ENCODE measurements at regions not wholly inside any gene's neighbourhood (a gene's known extent, or its start where the extent isn't known, plus 50 kb on each side); places are given as distances from the start of the nearest gene placed in this dataset.

DNA sequence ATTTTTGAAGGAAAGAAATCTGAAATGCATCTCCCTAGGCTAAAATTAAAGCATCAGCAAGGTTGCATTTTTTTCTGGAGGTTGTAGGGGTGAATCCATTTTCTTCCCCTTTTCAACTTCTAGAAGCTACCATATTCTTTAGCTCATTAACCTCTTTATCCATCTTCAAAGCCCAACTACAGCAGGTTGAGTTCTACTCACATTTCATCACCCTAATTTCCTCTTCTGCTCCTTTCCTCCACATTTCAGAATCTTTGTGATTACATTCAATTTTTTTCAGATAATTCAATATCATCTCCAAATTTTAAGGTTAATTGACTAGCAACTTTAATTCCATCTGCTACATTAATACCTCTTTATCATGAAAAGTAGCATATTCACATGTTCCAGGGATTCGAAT, 2655.7 kb upstream of the PCDH20 start:
- H2BK5ac ChIP-seq (ENCODE audit: insufficient read length, low read length) = no peak overlapping the region
- H3K27me3 ChIP-seq (ENCODE audit: insufficient read depth, low read length) = no peaks in the 10 kb centered on the region
- no peak overlapping the region for H2AFZ ChIP-seq (ENCODE audit: low read length)
- H3K4me1 Mint-ChIP-seq = no peaks in the 10 kb centered on the region
- H3K56ac ChIP-seq (ENCODE audit: insufficient read length, low read depth, low read length) = no peak overlapping the region
- H3K4me2 ChIP-seq (ENCODE audit: insufficient read depth, insufficient read length, low read length) = no peak overlapping the region
- no peak overlapping the region for H4K8ac ChIP-seq (replicated peaks; ENCODE audit: insufficient read length, low read depth, low read length)
- DNase-seq = no peak
- no peak overlapping the region for H3K4ac ChIP-seq (ENCODE audit: low read depth, low read length)
- H2BK20ac ChIP-seq (ENCODE audit: low read depth, low read length, poor library complexity, severe bottlenecking) = no peak overlapping the region
- no peak overlapping the region for H2BK15ac ChIP-seq (ENCODE audit: low read depth, low read length)
- no peak overlapping the region for H3K23ac ChIP-seq (ENCODE audit: insufficient read length, low read depth, low read length)
- no peaks in the 10 kb centered on the region for H3K23me2 ChIP-seq (ENCODE audit: insufficient read length, low read depth, low read length, poor library complexity, severe bottlenecking)
- H4K5ac ChIP-seq (ENCODE audit: insufficient read length, low read depth, low read length) = no peak overlapping the region
- no peak overlapping the region for H3K27ac ChIP-seq (ENCODE audit: insufficient read length, low read depth, low read length)
- no peak overlapping the region for H3K27ac Mint-ChIP-seq
- H2AK5ac ChIP-seq (ENCODE audit: insufficient read length, low read length) = no peak overlapping the region
- H3T11ph ChIP-seq (ENCODE audit: low read length) = no peak overlapping the region
- no peaks in the 10 kb centered on the region for H3K9me3 ChIP-seq (ENCODE audit: control insufficient read depth, low read depth, low read length)
- H2BK120ac ChIP-seq (ENCODE audit: low read depth, low read length, poor library complexity, severe bottlenecking) = no peak overlapping the region
- no CpG with 5 or more reads among the region's 1 CpG for whole genome bisulfite sequencing (ENCODE audit: extremely low coverage, insufficient read length, low lambda C conversion rate)
- TF ChIP-seq, protein P1, sequence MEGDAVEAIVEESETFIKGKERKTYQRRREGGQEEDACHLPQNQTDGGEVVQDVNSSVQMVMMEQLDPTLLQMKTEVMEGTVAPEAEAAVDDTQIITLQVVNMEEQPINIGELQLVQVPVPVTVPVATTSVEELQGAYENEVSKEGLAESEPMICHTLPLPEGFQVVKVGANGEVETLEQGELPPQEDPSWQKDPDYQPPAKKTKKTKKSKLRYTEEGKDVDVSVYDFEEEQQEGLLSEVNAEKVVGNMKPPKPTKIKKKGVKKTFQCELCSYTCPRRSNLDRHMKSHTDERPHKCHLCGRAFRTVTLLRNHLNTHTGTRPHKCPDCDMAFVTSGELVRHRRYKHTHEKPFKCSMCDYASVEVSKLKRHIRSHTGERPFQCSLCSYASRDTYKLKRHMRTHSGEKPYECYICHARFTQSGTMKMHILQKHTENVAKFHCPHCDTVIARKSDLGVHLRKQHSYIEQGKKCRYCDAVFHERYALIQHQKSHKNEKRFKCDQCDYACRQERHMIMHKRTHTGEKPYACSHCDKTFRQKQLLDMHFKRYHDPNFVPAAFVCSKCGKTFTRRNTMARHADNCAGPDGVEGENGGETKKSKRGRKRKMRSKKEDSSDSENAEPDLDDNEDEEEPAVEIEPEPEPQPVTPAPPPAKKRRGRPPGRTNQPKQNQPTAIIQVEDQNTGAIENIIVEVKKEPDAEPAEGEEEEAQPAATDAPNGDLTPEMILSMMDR (conservative IDR thresholded peaks at IDR 0.05) = no peak
- H3K14ac ChIP-seq (ENCODE audit: insufficient read depth, low read length) = no peak overlapping the region
- H3K9ac ChIP-seq (ENCODE audit: extremely low read depth, insufficient read length, low read length) = no peak overlapping the region
- no peaks in the 10 kb centered on the region for H3K79me1 ChIP-seq (ENCODE audit: insufficient read depth, low read depth, low read length, poor library complexity, severe bottlenecking)
- H3K4me1 ChIP-seq (ENCODE audit: insufficient read depth, low read length) = no peaks in the 10 kb centered on the region
- H3K79me2 ChIP-seq (ENCODE audit: insufficient read depth, low read length) = no peaks in the 10 kb centered on the region; the same call in 1 of the 2 replicates
- H2BK12ac ChIP-seq (ENCODE audit: insufficient read length, low read depth, low read length) = no peak overlapping the region
- H3K27me3 Mint-ChIP-seq (ENCODE audit: low read depth) = no peaks in the 10 kb centered on the region
- H3K18ac ChIP-seq (ENCODE audit: insufficient read length, low read depth, low read length) = no peak overlapping the region
- no peaks in the 10 kb centered on the region for H3K9me3 Mint-ChIP-seq
- no peak overlapping the region for H4K91ac ChIP-seq (ENCODE audit: insufficient read length, low read depth, low read length)
- no peak overlapping the region for H3K4me3 Mint-ChIP-seq
- H3K36me3 Mint-ChIP-seq (ENCODE audit: insufficient read depth in 1 of 3, low read depth in 3 of 3) = no peaks in the 10 kb centered on the region
- no peaks in the 10 kb centered on the region for H4K20me1 ChIP-seq (ENCODE audit: control insufficient read depth, insufficient read depth, insufficient read length)
